ENCODE measurements at regions not wholly inside any gene's neighbourhood (a gene's known extent, or its start where the extent isn't known, plus 50 kb on each side); places are given as distances from the start of the nearest gene placed in this dataset.

- FAIRE-seq (no peak), DNase-seq (ENCODE audit: low read depth in 1 of 2, low spot score in 2 of 2) (no peak)
- no peak overlapping the region for H3K56ac ChIP-seq (replicated peaks; ENCODE audit: insufficient read length, low read depth, low read length)
- no peak overlapping the region for H2BK20ac ChIP-seq (ENCODE audit: low read length)
- no peak overlapping the region for H3K14ac ChIP-seq (ENCODE audit: insufficient read length)
- H3K9ac ChIP-seq (replicated peaks in 1 of 4; ENCODE audit: extremely low read depth in 1 of 4, low read depth in 3 of 4, low read length in 3 of 4) = no peak overlapping the region
- H3K9me3 ChIP-seq (ENCODE audit: insufficient read depth in 2 of 2, low read depth in 1 of 2, low read length in 1 of 2) = no peaks in the 10 kb centered on the region
- no peak overlapping the region for H2AK5ac ChIP-seq (ENCODE audit: low read depth, low read length)
- peak overlapping the region; percentile 14; the same call in 1 of the 2 replicates for H4K8ac ChIP-seq (ENCODE audit: extremely low read depth, insufficient read depth, low read length)
- no peaks in the 10 kb centered on the region; a peak in 1 of 7 replicates for H3K27me3 ChIP-seq (replicated peaks in 1 of 4; ENCODE audit: control insufficient read depth in 3 of 4, extremely low read depth in 1 of 4, insufficient read depth in 3 of 4, low read length in 3 of 4)
- no peaks in the 10 kb centered on the region for H3K4me1 ChIP-seq (replicated peaks in 1 of 4; ENCODE audit: control insufficient read depth in 3 of 4, insufficient read depth in 4 of 4, low read length in 3 of 4)
- POLR2A ChIA-PET (ENCODE audit: partially characterized antibody) = no interaction called here
- no peak overlapping the region for H2BK12ac ChIP-seq (ENCODE audit: low read depth, low read length)
- no peak overlapping the region for H4K91ac ChIP-seq (replicated peaks; ENCODE audit: insufficient read length, low read length)
- no peak overlapping the region for H3K23ac ChIP-seq (ENCODE audit: insufficient read length)
- no peak overlapping the region for H3K4me2 ChIP-seq (ENCODE audit: insufficient read depth in 1 of 2, low read depth in 2 of 2, low read length in 2 of 2)
- 88 to 100% methylated on average over 1 to 3 of the region's 3 CpGs for WGBS, 2 experiments (ENCODE audit: extremely low coverage in 1 of 2, insufficient coverage in 1 of 2, insufficient read length in 1 of 2, insufficient replicate concordance in 2 of 2, low coverage in 1 of 2, low lambda C conversion rate in 2 of 2, missing lambda C conversion rate in 1 of 2)
- H2BK120ac ChIP-seq (replicated peaks; ENCODE audit: low read depth, low read length) = no peak overlapping the region
- H3K4ac ChIP-seq (replicated peaks; ENCODE audit: insufficient read length, low read depth, low read length) = no peak overlapping the region
- H2BK15ac ChIP-seq (ENCODE audit: low read length) = no peak overlapping the region
- H3K27ac ChIP-seq (ENCODE audit: low read depth, low read length) = no peak overlapping the region
- no peak overlapping the region for H4K5ac ChIP-seq (ENCODE audit: insufficient read length, low read depth, low read length)
- H3K79me1 ChIP-seq (ENCODE audit: low read depth, low read length) = no peaks in the 10 kb centered on the region
- no peak for TF ChIP-seq POLR2A (IDR thresholded peaks at IDR 0.05; ENCODE audit: control extremely low read depth in 1 of 2, low read depth in 2 of 2, low read length in 2 of 2)
- no peak for TF ChIP-seq KDM5A (IDR thresholded peaks at IDR 0.05; ENCODE audit: low read length)
- no peak for TF ChIP-seq BRCA1 (IDR thresholded peaks at IDR 0.05; ENCODE audit: low read depth, low read length)
- no peak for TF ChIP-seq GTF2F1 (IDR thresholded peaks at IDR 0.05; ENCODE audit: borderline replicate concordance, low read depth, low read length)
- no peak for TF ChIP-seq CEBPB (IDR thresholded peaks at IDR 0.05; ENCODE audit: low read depth, low read length)
- no peak for TF ChIP-seq SP4 (IDR thresholded peaks at IDR 0.05; ENCODE audit: low read length)
- TF ChIP-seq E2F6 (IDR thresholded peaks at IDR 0.05) = no peak
- no peak for TF ChIP-seq SIN3A (conservative IDR thresholded peaks at IDR 0.05 in 1 of 2, IDR thresholded peaks at IDR 0.05 in 1 of 2; ENCODE audit: low read depth in 1 of 2, low read length in 2 of 2)
- no peak for TF ChIP-seq TBP (IDR thresholded peaks at IDR 0.05; ENCODE audit: low read depth, low read length)
- no peak for TF ChIP-seq SIX5 (IDR thresholded peaks at IDR 0.05; ENCODE audit: low read depth, low read length)
- TF ChIP-seq BACH1 (IDR thresholded peaks at IDR 0.05; ENCODE audit: low read length) = no peak
- no peaks in the 10 kb centered on the region for H3K36me3 ChIP-seq (ENCODE audit: control insufficient read depth in 2 of 4, insufficient read depth in 4 of 4, low read length in 3 of 4)
- no peaks in the 10 kb centered on the region for H4K20me1 ChIP-seq (replicated peaks in 1 of 2; ENCODE audit: control insufficient read depth in 1 of 2, insufficient read depth in 2 of 2, low read length in 2 of 2)
- H3K79me2 ChIP-seq (ENCODE audit: control insufficient read depth in 1 of 2, insufficient read depth in 2 of 2, low read length in 2 of 2) = no peaks in the 10 kb centered on the region
- H3K23me2 ChIP-seq (ENCODE audit: low read depth, low read length) = peaks cover 4% of the 10 kb centered on the region; the same call in 1 of the 2 replicates
- CTCF ChIA-PET (ENCODE audit: partially characterized antibody) = interaction anchor here (0.6 to 0.7 kb wide), 2 partner anchors 10 to 700 kb away, joined by 3 to 4 read pairs; no protein-coding TSS in a partner anchor
- H2BK5ac ChIP-seq (ENCODE audit: low read depth, low read length) = no peak overlapping the region
- no peak overlapping the region for H3K18ac ChIP-seq (ENCODE audit: extremely low read depth, low read length)
- H2AFZ ChIP-seq (ENCODE audit: low read length) = no peak overlapping the region
- H3K4me3 ChIP-seq (ENCODE audit: extremely low read depth in 1 of 4, insufficient read depth in 2 of 4, low read depth in 3 of 4, low read length in 4 of 4) = no peak overlapping the region
Measured at GRCh38 chr2:15787535-15788454, 152.6 kb upstream of the MYCN start.
